WTC11 (cell line): ENCODE measurements at regions not wholly inside any gene's neighbourhood (a gene's known extent, or its start where the extent isn't known, plus 50 kb on each side); places are given as distances from the start of the nearest gene placed in this dataset.

Experiments
- ATAC-seq: fragments of 200-7000 bp; cut with Tn5 transposase; 2 replicates; pipeline ENCODE4 v1.10.0; 2021; ENCODE audit warnings: mild to moderate bottlenecking, moderate library complexity
- CTCF ChIA-PET: fragments of 300-600 bp; sonication (Branson Sonifier 250); formaldehyde crosslinking; loops from one replicate; lab custom pipeline; 2021; ENCODE audit warnings: antibody characterized with exemption; lab: Charles Lee
- POLR2A ChIA-PET: fragments of 350-600 bp; sonication (Branson Sonifier 250); formaldehyde crosslinking; loops from one replicate; lab custom pipeline; 2021; ENCODE audit warnings: antibody characterized with exemption; lab: Charles Lee
- DNase-seq: peaks from one replicate; pipeline ENCODE4 v3.0.0; 2021; ENCODE audit warnings: low spot score
- H3K27ac Mint-ChIP-seq: 2 replicates; pipeline ENCODE4 v1.8.0; 2021; ENCODE audit warnings: mixed read lengths
- H3K27me3 Mint-ChIP-seq: 2 replicates; pipeline ENCODE4 v1.8.0; 2021; ENCODE audit warnings: low read depth, mild to moderate bottlenecking, moderate library complexity, mixed read lengths
- H3K36me3 Mint-ChIP-seq: 2 replicates; pipeline ENCODE4 v1.8.0; 2021; ENCODE audit warnings: mixed read lengths
- H3K4me1 Mint-ChIP-seq: 2 replicates; pipeline ENCODE4 v1.8.0; 2022; ENCODE audit warnings: mixed read lengths
- H3K4me3 Mint-ChIP-seq: 2 replicates; pipeline ENCODE4 v1.8.0; 2021; ENCODE audit warnings: mild to moderate bottlenecking, moderate library complexity, mixed read lengths
- H3K9me3 Mint-ChIP-seq: 2 replicates; pipeline ENCODE4 v1.8.0; 2021; ENCODE audit warnings: mixed read lengths
- FOXK1 ChIP-seq: sonication (generic); formaldehyde crosslinking; IDR thresholded peaks from 2 replicates; pipeline ENCODE4 v1.8.0; 2022; ENCODE audit warnings: mild to moderate bottlenecking, moderate library complexity, missing genetic modification reagents
- MYBL2 ChIP-seq: sonication (generic); formaldehyde crosslinking; IDR thresholded peaks from 2 replicates; pipeline ENCODE4 v1.8.1; 2023; ENCODE audit warnings: mild to moderate bottlenecking, moderate library complexity, missing genetic modification reagents
- ZNF416 ChIP-seq: fragments of 250-450 bp; sonication (Bioruptor Pico); IDR thresholded peaks from 2 replicates; pipeline ENCODE4 v1.9.0; 2021; ENCODE audit warnings: mild to moderate bottlenecking, inconsistent platforms
- TF ChIP-seq, protein P1 (sequence below): sonication (generic); formaldehyde crosslinking; IDR thresholded peaks from 2 replicates; pipeline ENCODE4 v1.8.1; 2023; ENCODE audit warnings: mild to moderate bottlenecking, missing genetic modification reagents, borderline replicate concordance
- TF ChIP-seq, protein P2 (sequence below): sonication (generic); formaldehyde crosslinking; IDR thresholded peaks from 2 replicates; pipeline ENCODE4 v1.8.1; 2022; ENCODE audit warnings: mild to moderate bottlenecking, moderate library complexity, missing genetic modification reagents
- TF ChIP-seq, protein P3 (sequence below): sonication (generic); formaldehyde crosslinking; IDR thresholded peaks from 2 replicates; pipeline ENCODE4 v1.8.1; 2022; ENCODE audit warnings: mild to moderate bottlenecking, missing genetic modification reagents, moderate library complexity, borderline replicate concordance
- TF ChIP-seq, protein P4 (sequence below): sonication (generic); formaldehyde crosslinking; IDR thresholded peaks from 2 replicates; pipeline ENCODE4 v1.8.0; 2022; ENCODE audit warnings: mild to moderate bottlenecking, missing genetic modification reagents
- TF ChIP-seq, protein P5 (sequence below): sonication (generic); formaldehyde crosslinking; IDR thresholded peaks from 2 replicates; pipeline ENCODE4 v1.8.0; 2022; ENCODE audit warnings: mild to moderate bottlenecking, missing genetic modification reagents
- TF ChIP-seq, protein P6 (sequence below): sonication (generic); formaldehyde crosslinking; IDR thresholded peaks from 2 replicates; pipeline ENCODE4 v1.8.0; 2023; ENCODE audit warnings: missing genetic modification reagents
- TF ChIP-seq, protein P7 (sequence below): fragments of 250-450 bp; sonication (Bioruptor Pico); IDR thresholded peaks from 2 replicates; pipeline ENCODE4 v1.9.0; 2021; ENCODE audit warnings: mild to moderate bottlenecking
- TF ChIP-seq, protein P8 (sequence below): fragments of 250-450 bp; sonication (Bioruptor Pico); IDR thresholded peaks from 2 replicates; pipeline ENCODE4 v1.8.0; 2021; ENCODE audit warnings: mild to moderate bottlenecking
- TF ChIP-seq, protein P9 (sequence below): sonication (generic); formaldehyde crosslinking; IDR thresholded peaks from 2 replicates; pipeline ENCODE4 v1.8.1; 2023; ENCODE audit warnings: mild to moderate bottlenecking, missing genetic modification reagents

DNA sequence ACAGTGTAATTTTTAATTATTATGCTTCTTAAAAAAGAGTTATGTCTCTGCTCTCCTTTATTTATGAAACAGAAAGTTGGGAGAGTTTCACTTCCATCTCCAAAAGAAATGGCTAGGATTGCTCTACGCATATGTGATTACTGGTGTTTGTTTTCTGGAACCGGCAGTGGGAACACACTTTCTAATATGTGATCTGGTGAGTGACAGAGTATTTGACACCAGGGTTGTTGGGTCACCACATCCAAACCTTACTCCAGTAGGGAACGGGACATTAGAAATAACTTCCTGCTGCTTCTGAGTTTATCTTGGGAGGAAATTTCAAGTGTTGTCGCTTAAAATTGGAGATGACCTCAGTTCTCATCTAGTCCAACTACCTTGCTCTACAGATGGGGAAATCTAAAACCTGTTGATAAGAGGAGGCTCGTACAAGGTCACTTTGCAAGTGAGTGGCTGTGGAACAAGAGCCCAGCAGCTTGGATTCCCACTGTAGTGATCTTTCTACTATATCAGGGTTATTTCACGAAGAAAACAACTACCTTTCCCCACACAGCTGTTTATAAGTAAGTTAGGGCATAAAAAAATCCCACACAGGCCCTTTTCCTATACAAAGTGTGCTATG is 108.5 kb downstream of the TTC32 start (continued):
- TF ChIP-seq, protein P1, sequence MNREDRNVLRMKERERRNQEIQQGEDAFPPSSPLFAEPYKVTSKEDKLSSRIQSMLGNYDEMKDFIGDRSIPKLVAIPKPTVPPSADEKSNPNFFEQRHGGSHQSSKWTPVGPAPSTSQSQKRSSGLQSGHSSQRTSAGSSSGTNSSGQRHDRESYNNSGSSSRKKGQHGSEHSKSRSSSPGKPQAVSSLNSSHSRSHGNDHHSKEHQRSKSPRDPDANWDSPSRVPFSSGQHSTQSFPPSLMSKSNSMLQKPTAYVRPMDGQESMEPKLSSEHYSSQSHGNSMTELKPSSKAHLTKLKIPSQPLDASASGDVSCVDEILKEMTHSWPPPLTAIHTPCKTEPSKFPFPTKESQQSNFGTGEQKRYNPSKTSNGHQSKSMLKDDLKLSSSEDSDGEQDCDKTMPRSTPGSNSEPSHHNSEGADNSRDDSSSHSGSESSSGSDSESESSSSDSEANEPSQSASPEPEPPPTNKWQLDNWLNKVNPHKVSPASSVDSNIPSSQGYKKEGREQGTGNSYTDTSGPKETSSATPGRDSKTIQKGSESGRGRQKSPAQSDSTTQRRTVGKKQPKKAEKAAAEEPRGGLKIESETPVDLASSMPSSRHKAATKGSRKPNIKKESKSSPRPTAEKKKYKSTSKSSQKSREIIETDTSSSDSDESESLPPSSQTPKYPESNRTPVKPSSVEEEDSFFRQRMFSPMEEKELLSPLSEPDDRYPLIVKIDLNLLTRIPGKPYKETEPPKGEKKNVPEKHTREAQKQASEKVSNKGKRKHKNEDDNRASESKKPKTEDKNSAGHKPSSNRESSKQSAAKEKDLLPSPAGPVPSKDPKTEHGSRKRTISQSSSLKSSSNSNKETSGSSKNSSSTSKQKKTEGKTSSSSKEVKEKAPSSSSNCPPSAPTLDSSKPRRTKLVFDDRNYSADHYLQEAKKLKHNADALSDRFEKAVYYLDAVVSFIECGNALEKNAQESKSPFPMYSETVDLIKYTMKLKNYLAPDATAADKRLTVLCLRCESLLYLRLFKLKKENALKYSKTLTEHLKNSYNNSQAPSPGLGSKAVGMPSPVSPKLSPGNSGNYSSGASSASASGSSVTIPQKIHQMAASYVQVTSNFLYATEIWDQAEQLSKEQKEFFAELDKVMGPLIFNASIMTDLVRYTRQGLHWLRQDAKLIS (CRISPR knock-in tag), result no peak
- TF ChIP-seq, protein P2, sequence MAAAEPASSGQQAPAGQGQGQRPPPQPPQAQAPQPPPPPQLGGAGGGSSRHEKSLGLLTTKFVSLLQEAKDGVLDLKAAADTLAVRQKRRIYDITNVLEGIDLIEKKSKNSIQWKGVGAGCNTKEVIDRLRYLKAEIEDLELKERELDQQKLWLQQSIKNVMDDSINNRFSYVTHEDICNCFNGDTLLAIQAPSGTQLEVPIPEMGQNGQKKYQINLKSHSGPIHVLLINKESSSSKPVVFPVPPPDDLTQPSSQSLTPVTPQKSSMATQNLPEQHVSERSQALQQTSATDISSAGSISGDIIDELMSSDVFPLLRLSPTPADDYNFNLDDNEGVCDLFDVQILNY (CRISPR knock-in tag), result no peak

DNA sequence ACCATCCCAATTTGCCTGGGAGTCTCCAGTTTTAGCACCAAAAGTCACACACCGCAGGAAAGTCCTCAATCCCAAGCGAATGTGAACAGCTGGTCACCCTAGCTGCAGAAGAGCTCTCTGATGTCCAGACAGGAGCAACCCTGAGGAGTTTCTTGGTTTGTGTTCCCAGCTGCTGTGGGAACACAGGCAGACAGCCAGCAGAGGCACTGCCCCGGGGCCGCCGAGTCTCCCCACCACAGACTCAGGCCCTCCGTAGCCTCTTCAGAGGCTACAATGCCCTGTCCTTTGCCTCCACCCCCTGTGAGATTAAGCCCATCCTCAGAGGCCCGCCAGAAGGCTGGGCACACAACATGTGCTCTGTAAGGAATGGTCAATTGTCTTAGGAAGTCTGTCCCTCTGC is 111.5 kb downstream of the TTC32 start:
- ChIA-PET CTCF (no interaction called here), POLR2A (no interaction called here)

DNA sequence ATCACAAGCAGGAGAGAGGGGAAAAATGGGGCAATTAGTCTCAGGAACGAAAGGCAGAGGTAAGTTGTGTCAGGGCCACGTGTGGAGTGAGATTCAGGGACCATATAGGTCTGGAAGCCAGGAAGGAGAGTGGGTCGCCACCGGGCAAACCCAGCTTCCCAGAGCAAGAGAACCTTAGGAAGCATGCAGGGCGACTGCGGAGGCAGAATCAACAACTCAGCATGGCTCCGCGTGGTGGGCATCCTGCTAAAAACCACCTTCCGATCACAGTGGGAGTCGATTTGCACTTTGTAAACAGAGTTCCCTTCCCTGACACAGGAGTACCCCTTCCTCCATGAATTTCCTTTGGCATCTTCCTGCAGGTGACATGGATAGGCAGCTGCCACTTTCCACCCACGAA is 114.6 kb downstream of the TTC32 start:
- peaks cover 7% of the 10 kb centered on the region for H3K27me3 Mint-ChIP-seq
- no peaks in the 10 kb centered on the region for H3K9me3 Mint-ChIP-seq
- TF ChIP-seq FOXK1 (CRISPR knock-in tag), result peak; percentile 43; the same call in 1 of the 2 replicates
- TF ChIP-seq, protein P3, sequence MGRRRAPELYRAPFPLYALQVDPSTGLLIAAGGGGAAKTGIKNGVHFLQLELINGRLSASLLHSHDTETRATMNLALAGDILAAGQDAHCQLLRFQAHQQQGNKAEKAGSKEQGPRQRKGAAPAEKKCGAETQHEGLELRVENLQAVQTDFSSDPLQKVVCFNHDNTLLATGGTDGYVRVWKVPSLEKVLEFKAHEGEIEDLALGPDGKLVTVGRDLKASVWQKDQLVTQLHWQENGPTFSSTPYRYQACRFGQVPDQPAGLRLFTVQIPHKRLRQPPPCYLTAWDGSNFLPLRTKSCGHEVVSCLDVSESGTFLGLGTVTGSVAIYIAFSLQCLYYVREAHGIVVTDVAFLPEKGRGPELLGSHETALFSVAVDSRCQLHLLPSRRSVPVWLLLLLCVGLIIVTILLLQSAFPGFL (CRISPR knock-in tag), result no peak
- TF ChIP-seq, protein P4, sequence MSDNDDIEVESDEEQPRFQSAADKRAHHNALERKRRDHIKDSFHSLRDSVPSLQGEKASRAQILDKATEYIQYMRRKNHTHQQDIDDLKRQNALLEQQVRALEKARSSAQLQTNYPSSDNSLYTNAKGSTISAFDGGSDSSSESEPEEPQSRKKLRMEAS (CRISPR knock-in tag), result no peak
- TF ChIP-seq, protein P5, sequence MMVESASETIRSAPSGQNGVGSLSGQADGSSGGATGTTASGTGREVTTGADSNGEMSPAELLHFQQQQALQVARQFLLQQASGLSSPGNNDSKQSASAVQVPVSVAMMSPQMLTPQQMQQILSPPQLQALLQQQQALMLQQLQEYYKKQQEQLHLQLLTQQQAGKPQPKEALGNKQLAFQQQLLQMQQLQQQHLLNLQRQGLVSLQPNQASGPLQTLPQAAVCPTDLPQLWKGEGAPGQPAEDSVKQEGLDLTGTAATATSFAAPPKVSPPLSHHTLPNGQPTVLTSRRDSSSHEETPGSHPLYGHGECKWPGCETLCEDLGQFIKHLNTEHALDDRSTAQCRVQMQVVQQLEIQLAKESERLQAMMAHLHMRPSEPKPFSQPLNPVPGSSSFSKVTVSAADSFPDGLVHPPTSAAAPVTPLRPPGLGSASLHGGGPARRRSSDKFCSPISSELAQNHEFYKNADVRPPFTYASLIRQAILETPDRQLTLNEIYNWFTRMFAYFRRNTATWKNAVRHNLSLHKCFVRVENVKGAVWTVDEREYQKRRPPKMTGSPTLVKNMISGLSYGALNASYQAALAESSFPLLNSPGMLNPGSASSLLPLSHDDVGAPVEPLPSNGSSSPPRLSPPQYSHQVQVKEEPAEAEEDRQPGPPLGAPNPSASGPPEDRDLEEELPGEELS (CRISPR knock-in tag), result 0 out of 2 replicates have a peak, but pooled peaks have one; percentile 36
- TF ChIP-seq, protein P6, sequence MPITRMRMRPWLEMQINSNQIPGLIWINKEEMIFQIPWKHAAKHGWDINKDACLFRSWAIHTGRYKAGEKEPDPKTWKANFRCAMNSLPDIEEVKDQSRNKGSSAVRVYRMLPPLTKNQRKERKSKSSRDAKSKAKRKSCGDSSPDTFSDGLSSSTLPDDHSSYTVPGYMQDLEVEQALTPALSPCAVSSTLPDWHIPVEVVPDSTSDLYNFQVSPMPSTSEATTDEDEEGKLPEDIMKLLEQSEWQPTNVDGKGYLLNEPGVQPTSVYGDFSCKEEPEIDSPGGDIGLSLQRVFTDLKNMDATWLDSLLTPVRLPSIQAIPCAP (CRISPR knock-in tag), result no peak
- TF ChIP-seq, protein P7, sequence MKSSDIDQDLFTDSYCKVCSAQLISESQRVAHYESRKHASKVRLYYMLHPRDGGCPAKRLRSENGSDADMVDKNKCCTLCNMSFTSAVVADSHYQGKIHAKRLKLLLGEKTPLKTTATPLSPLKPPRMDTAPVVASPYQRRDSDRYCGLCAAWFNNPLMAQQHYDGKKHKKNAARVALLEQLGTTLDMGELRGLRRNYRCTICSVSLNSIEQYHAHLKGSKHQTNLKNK (CRISPR knock-in tag), result no peak
- TF ChIP-seq, protein P8, sequence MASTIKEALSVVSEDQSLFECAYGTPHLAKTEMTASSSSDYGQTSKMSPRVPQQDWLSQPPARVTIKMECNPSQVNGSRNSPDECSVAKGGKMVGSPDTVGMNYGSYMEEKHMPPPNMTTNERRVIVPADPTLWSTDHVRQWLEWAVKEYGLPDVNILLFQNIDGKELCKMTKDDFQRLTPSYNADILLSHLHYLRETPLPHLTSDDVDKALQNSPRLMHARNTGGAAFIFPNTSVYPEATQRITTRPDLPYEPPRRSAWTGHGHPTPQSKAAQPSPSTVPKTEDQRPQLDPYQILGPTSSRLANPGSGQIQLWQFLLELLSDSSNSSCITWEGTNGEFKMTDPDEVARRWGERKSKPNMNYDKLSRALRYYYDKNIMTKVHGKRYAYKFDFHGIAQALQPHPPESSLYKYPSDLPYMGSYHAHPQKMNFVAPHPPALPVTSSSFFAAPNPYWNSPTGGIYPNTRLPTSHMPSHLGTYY, result no peak
- TF ChIP-seq ZNF416, result no peak
- TF ChIP-seq, protein P9, sequence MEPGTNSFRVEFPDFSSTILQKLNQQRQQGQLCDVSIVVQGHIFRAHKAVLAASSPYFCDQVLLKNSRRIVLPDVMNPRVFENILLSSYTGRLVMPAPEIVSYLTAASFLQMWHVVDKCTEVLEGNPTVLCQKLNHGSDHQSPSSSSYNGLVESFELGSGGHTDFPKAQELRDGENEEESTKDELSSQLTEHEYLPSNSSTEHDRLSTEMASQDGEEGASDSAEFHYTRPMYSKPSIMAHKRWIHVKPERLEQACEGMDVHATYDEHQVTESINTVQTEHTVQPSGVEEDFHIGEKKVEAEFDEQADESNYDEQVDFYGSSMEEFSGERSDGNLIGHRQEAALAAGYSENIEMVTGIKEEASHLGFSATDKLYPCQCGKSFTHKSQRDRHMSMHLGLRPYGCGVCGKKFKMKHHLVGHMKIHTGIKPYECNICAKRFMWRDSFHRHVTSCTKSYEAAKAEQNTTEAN, result no peak
- H3K4me3 Mint-ChIP-seq, result no peak overlapping the region
- DNase-seq, result no peak
- H3K36me3 Mint-ChIP-seq, result no peaks in the 10 kb centered on the region
- H3K4me1 Mint-ChIP-seq, result peaks cover 30% of the 10 kb centered on the region
- peak; percentile 53 for ATAC-seq
- POLR2A ChIA-PET, result no interaction called here
- CTCF ChIA-PET, result interaction anchor here (0.9 kb wide), 1 partner anchor 76 kb away, joined by 3 read pairs; no protein-coding TSS in a partner anchor
- H3K27ac Mint-ChIP-seq, result no peak overlapping the region

More for the DNA sequence above, 111.5 kb downstream of the TTC32 start:
- H3K4me1 Mint-ChIP-seq, result peaks cover 23% of the 10 kb centered on the region
- H3K4me3 Mint-ChIP-seq, result no peak overlapping the region
- H3K36me3 Mint-ChIP-seq, result no peaks in the 10 kb centered on the region
- peaks cover 7% of the 10 kb centered on the region; the same call in 1 of the 2 replicates for H3K27me3 Mint-ChIP-seq
- no peak for DNase-seq
- TF ChIP-seq MYBL2 (CRISPR knock-in tag), result no peak
- no peaks in the 10 kb centered on the region for H3K9me3 Mint-ChIP-seq
- H3K27ac Mint-ChIP-seq, result no peak overlapping the region
- no peak for ATAC-seq
